Neural cell (in vitro differentiated cells): ENCODE measurements at regions not wholly inside any gene's neighbourhood (a gene's known extent, or its start where the extent isn't known, plus 50 kb on each side); places are given as distances from the start of the nearest gene placed in this dataset.

Experiments used
- H2AFZ ChIP-seq: fragments of 200-600, 300-800 bp; sonication (generic), shearing (Covaris generic); 2 replicates; pipeline ENCODE4 v1.6.0; 2014; ENCODE audit warnings: low read depth, mild to moderate bottlenecking, antibody characterized with exemption, low read length, moderate library complexity
- H3F3A ChIP-seq: fragments of 200-600 bp; shearing (Covaris generic); 2 replicates; pipeline ENCODE4 v1.6.1; 2016; ENCODE audit warnings: mild to moderate bottlenecking, moderate library complexity, mixed read lengths, antibody characterized with exemption, low read length; ENCODE audit not compliant: insufficient read depth, poor library complexity, severe bottlenecking
- H3K27ac ChIP-seq: fragments of 200-600, 300-800 bp; sonication (generic), shearing (Covaris generic); 2 replicates; pipeline ENCODE4 v1.5.1; 2014; ENCODE audit warnings: mild to moderate bottlenecking, low read length, moderate library complexity
- H3K27me3 ChIP-seq: fragments of 300-800, 200-600 bp; sonication (generic), shearing (Covaris generic); 2 replicates; pipeline ENCODE4 v1.6.0; 2014; ENCODE audit warnings: mild to moderate bottlenecking, low read depth, low read length, moderate library complexity; ENCODE audit not compliant: insufficient read depth
- H3K36me3 ChIP-seq: fragments of 300-800, 200-600 bp; sonication (generic), shearing (Covaris generic); 2 replicates; pipeline ENCODE4 v1.5.1; 2014; ENCODE audit warnings: mild to moderate bottlenecking, antibody characterized with exemption, low read length, moderate library complexity; ENCODE audit not compliant: insufficient read depth
- H3K4me2 ChIP-seq: fragments of 300-800, 200-600 bp; sonication (generic), shearing (Covaris generic); 2 replicates; pipeline ENCODE4 v1.6.0; 2014; ENCODE audit warnings: mild to moderate bottlenecking, low read length
- H3K4me3 ChIP-seq: fragments of 300-800, 200-600 bp; sonication (generic), shearing (Covaris generic); 2 replicates; pipeline ENCODE4 v1.5.1; 2014; ENCODE audit warnings: mild to moderate bottlenecking, low read length, moderate library complexity
- H3K79me2 ChIP-seq: fragments of 200-600 bp; shearing (Covaris generic); replicated peaks from 2 replicates; pipeline ENCODE4 v1.6.0; 2014; ENCODE audit warnings: mild to moderate bottlenecking, low read length, moderate library complexity; ENCODE audit not compliant: insufficient read depth
- H3K9ac ChIP-seq: fragments of 300-800, 200-600 bp; sonication (generic), shearing (Covaris generic); 2 replicates; pipeline ENCODE4 v1.6.1; 2016; ENCODE audit warnings: mild to moderate bottlenecking, low read length, mixed read lengths
- H3K9me2 ChIP-seq: fragments of 200-600 bp; shearing (Covaris generic); 2 replicates; pipeline ENCODE4 v1.6.1; 2016; ENCODE audit warnings: mild to moderate bottlenecking, low read length, mixed read lengths; ENCODE audit not compliant: insufficient read depth
- H3K9me3 ChIP-seq: fragments of 200-600, 300-800 bp; sonication (generic), shearing (Covaris generic); 2 replicates; pipeline ENCODE4 v1.6.1; 2016; ENCODE audit warnings: mild to moderate bottlenecking, mixed run types, low read length, moderate library complexity, mixed read lengths
- H4K20me1 ChIP-seq: fragments of 200-600 bp; shearing (Covaris generic); 2 replicates; pipeline ENCODE4 v1.6.1; 2016; ENCODE audit warnings: mild to moderate bottlenecking, mixed run types; ENCODE audit not compliant: insufficient read depth
- CTCF ChIP-seq: fragments of 450-650 bp; IDR thresholded peaks from 2 replicates; pipeline ENCODE4 v1.5.1; 2014; ENCODE audit warnings: antibody characterized with exemption, mild to moderate bottlenecking, moderate library complexity; ENCODE audit not compliant: poor library complexity, severe bottlenecking
- EP300 ChIP-seq: fragments of 450-650 bp; conservative IDR thresholded peaks from 2 replicates; pipeline ENCODE4 v1.6.1; 2014; ENCODE audit warnings: antibody characterized with exemption, mild to moderate bottlenecking, moderate library complexity; ENCODE audit not compliant: poor library complexity, severe bottlenecking
- EZH2 ChIP-seq: fragments of 200-600, 300-800 bp; shearing (Covaris generic), sonication (generic); IDR thresholded peaks from 2 replicates; pipeline ENCODE4 v1.6.1; 2014; ENCODE audit warnings: antibody characterized with exemption, low read length, borderline replicate concordance, mild to moderate bottlenecking; ENCODE audit not compliant: insufficient read depth, poor library complexity, severe bottlenecking
- MXI1 ChIP-seq: fragments of 450-650 bp; conservative IDR thresholded peaks from 2 replicates; pipeline ENCODE4 v1.6.1; 2014; ENCODE audit warnings: antibody characterized with exemption, mild to moderate bottlenecking; ENCODE audit not compliant: poor library complexity, severe bottlenecking
- POLR2AphosphoS5 ChIP-seq: IDR thresholded peaks from 2 replicates; pipeline ENCODE4 v1.6.1; 2012
- RAD21 ChIP-seq: fragments of 450-650 bp; conservative IDR thresholded peaks from 2 replicates; pipeline ENCODE4 v1.6.1; 2014; ENCODE audit warnings: antibody characterized with exemption, mild to moderate bottlenecking, moderate library complexity
- REST ChIP-seq: IDR thresholded peaks from 2 replicates; pipeline ENCODE4 v1.6.1; 2012; ENCODE audit warnings: borderline replicate concordance
- SMC3 ChIP-seq: fragments of 450-650 bp; conservative IDR thresholded peaks from 2 replicates; pipeline ENCODE4 v1.6.1; 2014; ENCODE audit warnings: antibody characterized with exemption, mild to moderate bottlenecking, moderate library complexity; ENCODE audit not compliant: poor library complexity
- TAF1 ChIP-seq: IDR thresholded peaks from 2 replicates; pipeline ENCODE4 v1.6.1; 2012; ENCODE audit warnings: low read depth

DNA sequence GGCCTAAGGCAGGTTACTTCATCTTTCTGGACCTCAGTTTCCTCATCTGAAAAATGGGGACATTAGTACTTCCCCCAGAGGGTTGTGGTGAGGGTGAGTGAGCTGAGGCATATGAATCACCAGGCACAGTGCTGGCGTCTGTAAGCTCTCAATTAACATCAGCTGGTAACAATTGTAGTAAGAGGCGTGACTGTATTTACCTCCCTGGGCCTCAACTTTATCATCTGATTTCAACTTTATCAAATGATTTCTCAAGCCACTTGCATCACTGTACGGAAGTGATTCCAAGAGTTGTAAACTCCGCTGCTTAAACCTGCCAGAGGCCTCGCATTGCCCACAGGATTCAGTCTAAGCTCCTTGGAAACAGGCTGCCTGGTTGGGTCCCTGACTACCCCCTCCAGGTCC, 53.6 kb upstream of the PKDCC start:
- Histone ChIP-seq H3K9me2 (no peaks in the 10 kb centered on the region), H3K9me3 (no peaks in the 10 kb centered on the region), H2AFZ (no peak overlapping the region), H4K20me1 (no peaks in the 10 kb centered on the region), H3K79me2 (no peaks in the 10 kb centered on the region), H3K4me3 (no peak overlapping the region), H3K9ac (no peak overlapping the region), H3K27ac (no peak overlapping the region), H3K4me2 (no peak overlapping the region), H3K36me3 (no peaks in the 10 kb centered on the region), H3K27me3 (no peaks in the 10 kb centered on the region), H3F3A (no peaks in the 10 kb centered on the region)
- TF ChIP-seq POLR2AphosphoS5 (no peak), RAD21 (no peak), MXI1 (no peak), TAF1 (no peak), EP300 (no peak), SMC3 (no peak), EZH2 (no peak), REST (no peak), CTCF (no peak)

GRCh38 chr2:41994661-41995060, 53.2 kb upstream of the PKDCC start:
- no peaks in the 10 kb centered on the region for H3K9me2 ChIP-seq
- H4K20me1 ChIP-seq: no peaks in the 10 kb centered on the region
- no peaks in the 10 kb centered on the region for H3F3A ChIP-seq
- H3K27ac ChIP-seq: no peak overlapping the region
- TF ChIP-seq MXI1 (no peak), CTCF (no peak), TAF1 (no peak), EP300 (no peak), SMC3 (no peak), RAD21 (no peak), POLR2AphosphoS5 (no peak), REST (no peak), EZH2 (no peak)
- H3K4me2 ChIP-seq: no peak overlapping the region
- H3K27me3 ChIP-seq: no peaks in the 10 kb centered on the region
- H3K36me3 ChIP-seq: no peaks in the 10 kb centered on the region
- no peak overlapping the region for H3K9ac ChIP-seq
- H3K79me2 ChIP-seq: no peaks in the 10 kb centered on the region
- no peaks in the 10 kb centered on the region for H3K9me3 ChIP-seq
- H2AFZ ChIP-seq: no peak overlapping the region
- no peak overlapping the region for H3K4me3 ChIP-seq
